ENCODE measurements at regions not wholly inside any gene's neighbourhood (a gene's known extent, or its start where the extent isn't known, plus 50 kb on each side); places are given as distances from the start of the nearest gene placed in this dataset.
A peak's percentile ranks its signal among the peaks of the same experiment; 100 is the strongest.

DNA sequence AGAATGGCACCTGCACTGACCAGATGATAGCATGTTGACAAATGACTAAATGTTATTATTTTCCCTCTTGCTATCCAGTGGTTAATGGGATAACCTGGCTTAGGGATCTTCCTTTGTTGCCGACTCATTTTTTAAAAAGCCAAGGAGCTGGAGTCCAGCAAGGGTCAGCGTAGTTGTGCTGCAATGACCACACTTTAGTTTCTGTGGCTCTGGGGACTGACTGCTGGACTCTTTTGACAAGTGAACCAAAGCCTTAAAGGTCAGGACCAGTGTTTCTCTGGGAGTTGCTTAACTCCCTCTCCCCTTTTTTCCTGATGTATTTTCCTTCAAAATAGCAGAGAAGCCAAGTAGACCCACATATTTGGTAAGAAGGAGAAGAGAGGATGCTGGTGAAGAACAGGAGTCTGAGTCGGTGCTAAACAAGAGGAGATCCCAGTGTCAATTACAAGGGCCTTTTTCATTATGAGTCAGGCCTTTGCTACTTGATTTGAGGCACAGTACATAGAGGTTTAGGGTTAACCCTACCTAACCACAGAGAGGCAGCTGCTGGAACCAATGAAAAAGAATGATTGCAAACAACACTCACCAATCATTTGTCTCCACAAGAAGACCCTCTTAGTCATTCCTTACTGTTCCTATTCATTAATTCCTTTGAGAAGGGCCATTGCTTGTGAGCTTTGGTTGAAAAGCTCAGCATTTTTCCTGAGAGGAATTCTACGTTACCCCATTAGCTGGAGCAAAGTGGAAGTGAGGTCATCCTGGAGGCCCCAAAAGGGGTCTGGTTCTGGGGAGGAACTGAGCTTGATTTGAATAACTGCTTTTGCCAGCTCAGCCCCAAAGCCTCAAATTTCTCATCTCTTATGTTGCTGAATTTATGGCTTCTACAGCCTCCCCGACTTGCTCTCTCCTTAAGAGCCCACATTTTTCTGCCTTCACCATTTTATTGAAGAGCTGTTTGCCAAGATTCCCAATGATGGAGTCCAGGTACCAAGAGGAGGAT is 137.6 kb upstream of the HNMT start (continued):
- TF ChIP-seq, protein P1, sequence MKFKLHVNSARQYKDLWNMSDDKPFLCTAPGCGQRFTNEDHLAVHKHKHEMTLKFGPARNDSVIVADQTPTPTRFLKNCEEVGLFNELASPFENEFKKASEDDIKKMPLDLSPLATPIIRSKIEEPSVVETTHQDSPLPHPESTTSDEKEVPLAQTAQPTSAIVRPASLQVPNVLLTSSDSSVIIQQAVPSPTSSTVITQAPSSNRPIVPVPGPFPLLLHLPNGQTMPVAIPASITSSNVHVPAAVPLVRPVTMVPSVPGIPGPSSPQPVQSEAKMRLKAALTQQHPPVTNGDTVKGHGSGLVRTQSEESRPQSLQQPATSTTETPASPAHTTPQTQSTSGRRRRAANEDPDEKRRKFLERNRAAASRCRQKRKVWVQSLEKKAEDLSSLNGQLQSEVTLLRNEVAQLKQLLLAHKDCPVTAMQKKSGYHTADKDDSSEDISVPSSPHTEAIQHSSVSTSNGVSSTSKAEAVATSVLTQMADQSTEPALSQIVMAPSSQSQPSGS (IDR thresholded peaks at IDR 0.05; ENCODE audit: low read length): 0 out of 2 replicates have a peak, but pooled peaks have one; percentile 30
- TF ChIP-seq JUND (IDR thresholded peaks at IDR 0.05; ENCODE audit: low read depth, low read length) (peak; percentile 71; the same call in 1 of the 2 replicates), IKZF1 (conservative IDR thresholded peaks at IDR 0.05) (peak; percentile 47; the same call in 1 of the 2 replicates), SIX5 (IDR thresholded peaks at IDR 0.05; ENCODE audit: low read depth, low read length, severe bottlenecking) (no peak), SMAD5 (IDR thresholded peaks at IDR 0.05; ENCODE audit: low read depth) (no peak), EP300 (IDR thresholded peaks at IDR 0.05; ENCODE audit: borderline replicate concordance in 1 of 2, control insufficient read depth in 1 of 2, low read depth in 2 of 2, low read length in 2 of 2) (0 out of 4 replicates have a peak, but pooled peaks of 1 of the 2 experiments have one; percentile 20), NR2F1 (conservative IDR thresholded peaks at IDR 0.05) (peak; percentile 92), IRF4 (IDR thresholded peaks at IDR 0.05; ENCODE audit: low read depth, low read length) (peak; percentile 81; the same call in 1 of the 2 replicates), SIN3A (IDR thresholded peaks at IDR 0.05; ENCODE audit: low read depth, low read length) (no peak), PKNOX1 (IDR thresholded peaks at IDR 0.05) (peak; percentile 96)
- TF ChIP-seq, protein P2, sequence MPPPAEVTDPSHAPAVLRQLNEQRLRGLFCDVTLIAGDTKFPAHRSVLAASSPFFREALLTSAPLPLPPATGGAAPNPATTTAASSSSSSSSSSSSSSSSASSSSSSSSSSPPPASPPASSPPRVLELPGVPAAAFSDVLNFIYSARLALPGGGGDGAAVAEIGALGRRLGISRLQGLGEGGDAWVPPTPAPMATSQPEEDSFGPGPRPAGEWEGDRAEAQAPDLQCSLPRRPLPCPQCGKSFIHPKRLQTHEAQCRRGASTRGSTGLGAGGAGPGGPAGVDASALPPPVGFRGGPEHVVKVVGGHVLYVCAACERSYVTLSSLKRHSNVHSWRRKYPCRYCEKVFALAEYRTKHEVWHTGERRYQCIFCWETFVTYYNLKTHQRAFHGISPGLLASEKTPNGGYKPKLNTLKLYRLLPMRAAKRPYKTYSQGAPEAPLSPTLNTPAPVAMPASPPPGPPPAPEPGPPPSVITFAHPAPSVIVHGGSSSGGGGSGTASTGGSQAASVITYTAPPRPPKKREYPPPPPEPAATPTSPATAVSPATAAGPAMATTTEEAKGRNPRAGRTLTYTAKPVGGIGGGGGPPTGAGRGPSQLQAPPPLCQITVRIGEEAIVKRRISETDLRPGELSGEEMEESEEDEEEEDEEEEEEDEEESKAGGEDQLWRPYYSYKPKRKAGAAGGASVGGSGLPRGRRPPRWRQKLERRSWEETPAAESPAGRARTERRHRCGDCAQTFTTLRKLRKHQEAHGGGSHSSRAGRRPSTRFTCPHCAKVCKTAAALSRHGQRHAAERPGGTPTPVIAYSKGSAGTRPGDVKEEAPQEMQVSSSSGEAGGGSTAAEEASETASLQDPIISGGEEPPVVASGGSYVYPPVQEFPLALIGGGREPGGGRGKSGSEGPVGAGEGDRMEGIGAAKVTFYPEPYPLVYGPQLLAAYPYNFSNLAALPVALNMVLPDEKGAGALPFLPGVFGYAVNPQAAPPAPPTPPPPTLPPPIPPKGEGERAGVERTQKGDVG (CRISPR knock-in tag; IDR thresholded peaks at IDR 0.05): no peak
